ENCODE measurements at regions not wholly inside any gene's neighbourhood (a gene's known extent, or its start where the extent isn't known, plus 50 kb on each side); places are given as distances from the start of the nearest gene placed in this dataset.

GRCh38 chr1:172946814-172947507 lies 103.8 kb downstream of the TNFSF18 start (continued):
- TF ChIP-seq, protein P1, sequence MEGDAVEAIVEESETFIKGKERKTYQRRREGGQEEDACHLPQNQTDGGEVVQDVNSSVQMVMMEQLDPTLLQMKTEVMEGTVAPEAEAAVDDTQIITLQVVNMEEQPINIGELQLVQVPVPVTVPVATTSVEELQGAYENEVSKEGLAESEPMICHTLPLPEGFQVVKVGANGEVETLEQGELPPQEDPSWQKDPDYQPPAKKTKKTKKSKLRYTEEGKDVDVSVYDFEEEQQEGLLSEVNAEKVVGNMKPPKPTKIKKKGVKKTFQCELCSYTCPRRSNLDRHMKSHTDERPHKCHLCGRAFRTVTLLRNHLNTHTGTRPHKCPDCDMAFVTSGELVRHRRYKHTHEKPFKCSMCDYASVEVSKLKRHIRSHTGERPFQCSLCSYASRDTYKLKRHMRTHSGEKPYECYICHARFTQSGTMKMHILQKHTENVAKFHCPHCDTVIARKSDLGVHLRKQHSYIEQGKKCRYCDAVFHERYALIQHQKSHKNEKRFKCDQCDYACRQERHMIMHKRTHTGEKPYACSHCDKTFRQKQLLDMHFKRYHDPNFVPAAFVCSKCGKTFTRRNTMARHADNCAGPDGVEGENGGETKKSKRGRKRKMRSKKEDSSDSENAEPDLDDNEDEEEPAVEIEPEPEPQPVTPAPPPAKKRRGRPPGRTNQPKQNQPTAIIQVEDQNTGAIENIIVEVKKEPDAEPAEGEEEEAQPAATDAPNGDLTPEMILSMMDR (IDR thresholded peaks at IDR 0.05; ENCODE audit: control extremely low read depth in 1 of 3, insufficient read depth in 1 of 3, low read depth in 1 of 3, low read length in 3 of 3), result no peak
- no peak for TF ChIP-seq MAFK (IDR thresholded peaks at IDR 0.05; ENCODE audit: low read depth, low read length)

All from H1 (cell line).